Fibroblast of lung (primary cell): ENCODE measurements at regions not wholly inside any gene's neighbourhood (a gene's known extent, or its start where the extent isn't known, plus 50 kb on each side); places are given as distances from the start of the nearest gene placed in this dataset.

ENCODE experiments used
- EZH2 ChIP-seq: IDR thresholded peaks from 2 replicates; pipeline ENCODE4 v1.5.1; 2012; ENCODE audit warnings: low read length, control low read depth, mild to moderate bottlenecking; ENCODE audit errors: missing control alignments
- TF ChIP-seq, protein P1 (sequence below), 2 donors: IDR thresholded peaks in 1 of 2; conservative IDR thresholded peaks in 1 of 2; 1 replicate in 1 of 2; 2 replicates in 1 of 2; pipeline ENCODE4 v1.5.1; 2011 to 2012; ENCODE audit warnings: low read length in 2 of 2, control low read depth in 1 of 2, inconsistent platforms in 1 of 2, low read depth in 1 of 2, mild to moderate bottlenecking in 1 of 2

DNA sequence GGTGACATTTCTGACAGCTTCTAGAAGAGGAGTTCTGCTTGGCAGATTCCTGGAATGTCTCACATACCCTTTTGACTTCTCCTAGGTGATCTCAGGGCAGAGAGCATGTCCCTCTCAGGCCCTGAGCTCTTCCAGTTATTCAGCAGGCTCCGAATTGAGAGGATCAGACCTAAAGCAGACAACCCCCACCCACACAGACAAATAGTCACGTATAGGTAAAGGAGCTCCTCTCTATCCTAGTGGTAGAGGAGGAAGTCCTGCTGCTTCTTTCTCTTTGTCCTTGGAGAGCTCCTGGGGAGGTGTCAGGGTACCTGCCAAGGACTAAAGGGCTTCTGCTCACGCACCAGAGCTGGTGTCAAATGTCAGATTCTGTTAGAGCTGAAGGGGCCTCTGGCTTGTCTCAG, 128.1 kb downstream of the IER5 start:
- TF ChIP-seq, protein P1, sequence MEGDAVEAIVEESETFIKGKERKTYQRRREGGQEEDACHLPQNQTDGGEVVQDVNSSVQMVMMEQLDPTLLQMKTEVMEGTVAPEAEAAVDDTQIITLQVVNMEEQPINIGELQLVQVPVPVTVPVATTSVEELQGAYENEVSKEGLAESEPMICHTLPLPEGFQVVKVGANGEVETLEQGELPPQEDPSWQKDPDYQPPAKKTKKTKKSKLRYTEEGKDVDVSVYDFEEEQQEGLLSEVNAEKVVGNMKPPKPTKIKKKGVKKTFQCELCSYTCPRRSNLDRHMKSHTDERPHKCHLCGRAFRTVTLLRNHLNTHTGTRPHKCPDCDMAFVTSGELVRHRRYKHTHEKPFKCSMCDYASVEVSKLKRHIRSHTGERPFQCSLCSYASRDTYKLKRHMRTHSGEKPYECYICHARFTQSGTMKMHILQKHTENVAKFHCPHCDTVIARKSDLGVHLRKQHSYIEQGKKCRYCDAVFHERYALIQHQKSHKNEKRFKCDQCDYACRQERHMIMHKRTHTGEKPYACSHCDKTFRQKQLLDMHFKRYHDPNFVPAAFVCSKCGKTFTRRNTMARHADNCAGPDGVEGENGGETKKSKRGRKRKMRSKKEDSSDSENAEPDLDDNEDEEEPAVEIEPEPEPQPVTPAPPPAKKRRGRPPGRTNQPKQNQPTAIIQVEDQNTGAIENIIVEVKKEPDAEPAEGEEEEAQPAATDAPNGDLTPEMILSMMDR (conservative IDR thresholded peaks at IDR 0.05 in 1 of 2, IDR thresholded peaks at IDR 0.05 in 1 of 2; ENCODE audit: low read depth in 1 of 2, low read length in 2 of 2), result no peak
- TF ChIP-seq EZH2, result no peak
